ENCODE measurements at regions not wholly inside any gene's neighbourhood (a gene's known extent, or its start where the extent isn't known, plus 50 kb on each side); places are given as distances from the start of the nearest gene placed in this dataset.

- DNase-seq (ENCODE audit: low read depth): no peak
These were observed 264.7 kb upstream of the KCNH8 start for GRCh38 chr3:18883571-18883970.

- no peak for DNase-seq (ENCODE audit: low read depth)
These were observed 267.6 kb upstream of the KCNH8 start for GRCh38 chr3:18880691-18881090.

- DNase-seq (ENCODE audit: low read depth): no peak
These were observed 275.8 kb upstream of the KCNH8 start for GRCh38 chr3:18872466-18872865.

GRCh38 chr3:18870642-18871041, 277.7 kb upstream of the KCNH8 start:
- no peak for DNase-seq (ENCODE audit: low read depth)

- DNase-seq (ENCODE audit: low read depth): no peak
These were observed 278.2 kb upstream of the KCNH8 start for GRCh38 chr3:18870074-18870640.

GRCh38 chr3:18868911-18869689, 279.2 kb upstream of the KCNH8 start:
- DNase-seq (ENCODE audit: low read depth): no peak

GRCh38 chr3:18866899-18867298, 281.4 kb upstream of the KCNH8 start:
- no peak for DNase-seq (ENCODE audit: low read depth)

GRCh38 chr3:18864933-18865731, 283.2 kb upstream of the KCNH8 start:
- DNase-seq (ENCODE audit: low read depth): no peak

GRCh38 chr3:18862077-18862476, 286.2 kb upstream of the KCNH8 start:
- DNase-seq (ENCODE audit: low read depth): no peak

- DNase-seq (ENCODE audit: low read depth): no peak
These were observed 287.2 kb upstream of the KCNH8 start for GRCh38 chr3:18861137-18861536.

GRCh38 chr3:18853269-18853668, 295.0 kb upstream of the KCNH8 start:
- DNase-seq (ENCODE audit: low read depth): no peak

- no peak for DNase-seq (ENCODE audit: low read depth)
These were observed 300.6 kb upstream of the KCNH8 start for GRCh38 chr3:18847583-18848197.

GRCh38 chr3:18843983-18844382, 304.3 kb upstream of the KCNH8 start:
- no peak for DNase-seq (ENCODE audit: low read depth)

GRCh38 chr3:18843188-18843587, 305.1 kb upstream of the KCNH8 start:
- no peak for DNase-seq (ENCODE audit: low read depth)

- DNase-seq (ENCODE audit: low read depth): peak; percentile 4
These were observed 306.6 kb upstream of the KCNH8 start for GRCh38 chr3:18841422-18842343.

- no peak for DNase-seq (ENCODE audit: low read depth)
These were observed 307.7 kb upstream of the KCNH8 start for GRCh38 chr3:18840535-18841137.

GRCh38 chr3:18838758-18839157, 309.6 kb upstream of the KCNH8 start:
- DNase-seq (ENCODE audit: low read depth): no peak

- DNase-seq (ENCODE audit: low read depth): no peak
These were observed 311.1 kb upstream of the KCNH8 start for GRCh38 chr3:18837137-18837755.

- DNase-seq (ENCODE audit: low read depth): no peak
These were observed 313.3 kb upstream of the KCNH8 start for GRCh38 chr3:18835021-18835420.

- no peak for DNase-seq (ENCODE audit: low read depth)
These were observed 318.2 kb upstream of the KCNH8 start for GRCh38 chr3:18830087-18830486.

GRCh38 chr3:18828637-18829036, 319.7 kb upstream of the KCNH8 start:
- no peak for DNase-seq (ENCODE audit: low read depth)

Data from iris pigment epithelial cell (primary cell).